PC-9 (cell line): ENCODE measurements at regions not wholly inside any gene's neighbourhood (a gene's known extent, or its start where the extent isn't known, plus 50 kb on each side); places are given as distances from the start of the nearest gene placed in this dataset.

Source experiments
- BruUV-seq: library from RNA; stranded (reverse); fragments of 400-500 nt; replicated peaks from 2 replicates; lab custom pipeline; 2021; lab: Mats Ljungman, UMichigan
- CTCF ChIA-PET: fragments of 300-600 bp; sonication (Branson Sonifier 250); formaldehyde crosslinking; loops from one replicate; lab custom pipeline; 2022; ENCODE audit warnings: antibody characterized with exemption; lab: Charles Lee
- POLR2A ChIA-PET: fragments of 300-600 bp; sonication (Branson Sonifier 250); formaldehyde crosslinking; loops from one replicate; lab custom pipeline; 2022; ENCODE audit warnings: antibody characterized with exemption; ENCODE audit not compliant: unreplicated experiment; lab: Charles Lee
- DNase-seq, 2 experiments: peaks; one replicate each; pipeline versions ENCODE4 v3.0.0 to v3.0.0-alpha.2; 2015 to 2022; ENCODE audit warnings: mixed read lengths in 1 of 2
- H2AFZ ChIP-seq: fragments of 200-600 bp; sonication (generic); 2 replicates; pipeline ENCODE4 v1.8.1; 2017; ENCODE audit warnings: antibody characterized with exemption
- H3F3A ChIP-seq: fragments of 200-600 bp; sonication (generic); 2 replicates; pipeline ENCODE4 v1.8.1; 2017; ENCODE audit warnings: antibody characterized with exemption, mild to moderate bottlenecking, low read depth; ENCODE audit not compliant: insufficient read depth
- H3K27ac ChIP-seq: fragments of 200-600 bp; sonication (generic); 2 replicates; pipeline ENCODE4 v1.6.1; 2016; ENCODE audit warnings: mixed run types
- H3K27me3 ChIP-seq: fragments of 200-600 bp; sonication (generic); 2 replicates; pipeline ENCODE4 v1.6.1; 2016; ENCODE audit warnings: low read depth, mixed run types; ENCODE audit not compliant: insufficient read depth
- H3K36me3 ChIP-seq: fragments of 200-600 bp; sonication (generic); 2 replicates; pipeline ENCODE4 v1.6.1; 2016; ENCODE audit warnings: low read depth, mixed run types
- H3K4me1 ChIP-seq: fragments of 200-600 bp; sonication (generic); replicated peaks from 2 replicates; pipeline ENCODE4 v1.6.1; 2016; ENCODE audit warnings: mixed run types; ENCODE audit not compliant: insufficient read depth
- H3K4me2 ChIP-seq: fragments of 200-600 bp; sonication (generic); 2 replicates; pipeline ENCODE4 v1.6.1; 2017; ENCODE audit warnings: mixed run types
- H3K4me3 ChIP-seq: fragments of 200-600 bp; sonication (generic); 2 replicates; pipeline ENCODE4 v1.6.1; 2016; ENCODE audit warnings: mixed run types
- H3K79me2 ChIP-seq: fragments of 200-600 bp; sonication (generic); 2 replicates; pipeline ENCODE4 v1.6.1; 2017; ENCODE audit warnings: low read depth, mixed run types
- H3K9me2 ChIP-seq: fragments of 200-600 bp; sonication (generic); 2 replicates; pipeline ENCODE4 v1.8.1; 2017; ENCODE audit warnings: mild to moderate bottlenecking; ENCODE audit not compliant: insufficient read depth
- H3K9me3 ChIP-seq: fragments of 200-600 bp; sonication (generic); 2 replicates; pipeline ENCODE4 v1.8.1; 2016; ENCODE audit warnings: low read depth; ENCODE audit not compliant: insufficient read depth
- H4K20me1 ChIP-seq: fragments of 200-600 bp; sonication (generic); 2 replicates; pipeline ENCODE4 v1.8.1; 2017; ENCODE audit not compliant: insufficient read depth
- CTCF ChIP-seq: fragments of 200-600 bp; sonication (generic); conservative IDR thresholded peaks from 2 replicates; pipeline ENCODE4 v1.6.1; 2017; ENCODE audit warnings: mixed run types, antibody characterized with exemption, mild to moderate bottlenecking, moderate library complexity
- EZH2 ChIP-seq: fragments of 200-600 bp; sonication (generic); IDR thresholded peaks from 2 replicates; pipeline ENCODE4 v1.8.0; 2017; ENCODE audit warnings: antibody characterized with exemption, low read depth
- intact Hi-C: fragments of 100-400 bp; cut with micrococcal nuclease; formaldehyde crosslinking; loops from one replicate; pipeline ENCODE4 v1.10.0; 2022; ENCODE audit not compliant: unreplicated experiment

DNA sequence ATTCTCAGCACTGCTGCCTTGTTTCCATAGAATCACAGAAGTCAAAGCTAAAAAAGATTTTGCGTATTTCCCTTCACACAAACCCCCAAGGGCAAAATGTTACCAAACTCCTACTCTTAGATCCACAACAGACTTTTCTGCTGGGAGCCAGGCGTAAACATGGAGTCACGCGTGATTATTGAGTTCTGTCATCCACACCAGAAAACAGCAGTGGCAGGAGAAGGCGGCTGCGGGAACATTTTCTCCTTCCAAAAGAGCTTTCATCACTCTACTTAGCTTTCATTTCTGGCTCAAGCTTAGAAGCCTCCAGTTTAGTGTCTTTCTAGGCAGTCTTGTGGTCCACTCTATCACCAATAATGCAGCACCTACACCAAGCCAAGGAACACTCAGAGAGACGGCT, 712.9 kb upstream of the NRP1 start:
- ChIA-PET POLR2A (no interaction called here), CTCF (no interaction called here)
- no peaks in the 10 kb centered on the region for H3F3A ChIP-seq
- H3K79me2 ChIP-seq: no peaks in the 10 kb centered on the region
- no peak overlapping the region for H3K4me3 ChIP-seq
- H3K36me3 ChIP-seq: no peaks in the 10 kb centered on the region
- no TSS peak for BruUV-seq
- no peaks in the 10 kb centered on the region for H3K9me2 ChIP-seq
- intact Hi-C loops: no loop called here
- H3K27ac ChIP-seq: no peak overlapping the region
- H2AFZ ChIP-seq: no peak overlapping the region
- H3K4me1 ChIP-seq: no peaks in the 10 kb centered on the region
- no peak for DNase-seq
- no peaks in the 10 kb centered on the region for H3K9me3 ChIP-seq
- no peaks in the 10 kb centered on the region for H3K27me3 ChIP-seq
- TF ChIP-seq EZH2: no peak
- no peak for TF ChIP-seq CTCF
- H4K20me1 ChIP-seq: no peaks in the 10 kb centered on the region
- H3K4me2 ChIP-seq: no peak overlapping the region

DNA sequence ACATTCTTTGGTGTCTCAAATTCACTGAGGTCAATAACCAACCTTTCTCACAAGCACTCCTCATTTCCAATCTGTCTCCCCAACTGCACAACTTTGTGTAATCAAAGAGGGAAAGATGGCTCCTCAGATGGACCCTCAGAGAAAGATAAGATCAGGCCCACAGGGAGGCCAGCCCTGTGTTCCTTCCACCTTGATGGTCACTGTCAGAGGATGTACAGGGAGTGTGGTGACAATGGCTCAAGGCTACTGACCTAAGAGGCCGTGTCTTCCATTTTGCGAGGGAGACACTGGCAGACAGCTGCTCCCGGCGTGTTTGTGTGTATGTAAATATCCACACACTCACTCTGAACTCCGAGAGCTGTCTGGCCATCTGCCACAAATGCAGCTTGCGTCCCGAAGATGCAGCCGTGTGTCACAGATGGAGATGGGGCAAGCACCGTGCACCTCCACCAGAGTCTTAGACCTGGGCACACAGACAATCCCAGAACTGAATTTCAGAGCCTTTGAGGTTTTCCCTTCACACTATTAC, 712.1 kb upstream of the NRP1 start:
- intact Hi-C loops: no loop called here
- Histone ChIP-seq H3K9me2 (no peaks in the 10 kb centered on the region), H3K27ac (no peak overlapping the region), H3K27me3 (no peaks in the 10 kb centered on the region), H3K4me1 (no peaks in the 10 kb centered on the region), H3F3A (no peaks in the 10 kb centered on the region), H3K9me3 (no peaks in the 10 kb centered on the region), H2AFZ (no peak overlapping the region), H3K4me2 (no peak overlapping the region), H3K36me3 (no peaks in the 10 kb centered on the region), H4K20me1 (no peaks in the 10 kb centered on the region), H3K4me3 (no peak overlapping the region), H3K79me2 (no peaks in the 10 kb centered on the region)
- no TSS peak for BruUV-seq
- no peak for DNase-seq
- ChIA-PET POLR2A (no interaction called here), CTCF (no interaction called here)
- TF ChIP-seq CTCF: no peak
- TF ChIP-seq EZH2: no peak

DNA sequence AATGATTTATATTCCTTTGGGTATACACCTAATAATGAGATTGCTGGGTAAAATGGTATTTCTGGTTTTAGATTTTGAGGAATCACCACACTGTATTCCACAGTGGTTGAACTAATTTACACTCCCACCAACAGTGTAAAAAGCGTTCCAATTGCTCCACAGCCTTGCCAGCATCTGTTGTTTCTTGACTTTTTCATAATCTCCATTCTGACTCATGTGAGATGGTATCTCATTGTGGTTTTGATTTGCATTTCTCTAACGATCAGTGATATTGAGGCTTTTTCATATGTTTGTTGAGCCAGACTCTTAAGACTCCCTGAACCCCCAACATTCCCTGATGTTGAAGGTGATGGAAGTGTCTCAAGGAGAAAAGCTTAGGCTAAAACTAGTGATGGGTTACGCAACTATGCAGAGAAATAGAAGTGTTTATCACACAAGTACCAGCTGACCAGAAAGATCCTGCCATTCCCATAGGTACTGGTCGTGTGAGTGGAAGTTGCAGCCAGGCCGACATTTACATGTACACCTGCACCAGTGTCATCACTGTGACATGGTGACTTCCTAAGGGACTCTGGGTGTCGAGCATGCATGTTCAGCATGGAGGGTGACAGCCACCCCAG, 711.2 kb upstream of the NRP1 start:
- no peaks in the 10 kb centered on the region for H3K4me1 ChIP-seq
- peak in 1 of 2 experiments; percentile 40 for DNase-seq
- H2AFZ ChIP-seq: no peak overlapping the region
- no peaks in the 10 kb centered on the region for H3K9me2 ChIP-seq
- ChIA-PET POLR2A (no interaction called here), CTCF (no interaction called here)
- no peaks in the 10 kb centered on the region for H3F3A ChIP-seq
- no peak overlapping the region for H3K4me2 ChIP-seq
- no peaks in the 10 kb centered on the region for H3K79me2 ChIP-seq
- intact Hi-C loops: no loop called here
- no peaks in the 10 kb centered on the region for H3K27me3 ChIP-seq
- H3K4me3 ChIP-seq: no peak overlapping the region
- no peak overlapping the region for H3K27ac ChIP-seq
- TF ChIP-seq EZH2: no peak
- TF ChIP-seq CTCF: no peak
- BruUV-seq: no TSS peak
- H3K36me3 ChIP-seq: no peaks in the 10 kb centered on the region
- no peaks in the 10 kb centered on the region for H3K9me3 ChIP-seq
- H4K20me1 ChIP-seq: no peaks in the 10 kb centered on the region
